SJCRH30 (cell line): ENCODE measurements at regions not wholly inside any gene's neighbourhood (a gene's known extent, or its start where the extent isn't known, plus 50 kb on each side); places are given as distances from the start of the nearest gene placed in this dataset.
A peak's percentile ranks its signal among the peaks of the same experiment; 100 is the strongest.

ENCODE experiments used
- DNase-seq, 2 experiments: peaks; one replicate each; pipeline ENCODE4 v3.0.0-alpha.2; 2015 to 2020
- H3K27ac ChIP-seq: fragments of 250-450 bp; sonication (Bioruptor Pico); 2 replicates; pipeline ENCODE4 v1.5.1; 2020; ENCODE audit warnings: mild to moderate bottlenecking, moderate library complexity
- H3K27me3 ChIP-seq: fragments of 250-450 bp; sonication (Bioruptor Pico); 2 replicates; pipeline ENCODE4 v1.5.1; 2020; ENCODE audit warnings: mild to moderate bottlenecking, moderate library complexity
- H3K36me3 ChIP-seq: fragments of 250-450 bp; sonication (Bioruptor Pico); 2 replicates; pipeline ENCODE4 v1.5.1; 2020; ENCODE audit warnings: mild to moderate bottlenecking, moderate library complexity
- H3K4me1 ChIP-seq: fragments of 250-450 bp; sonication (Bioruptor Pico); 2 replicates; pipeline ENCODE4 v1.5.1; 2020; ENCODE audit warnings: mild to moderate bottlenecking, moderate library complexity
- H3K4me3 ChIP-seq: fragments of 250-450 bp; sonication (Bioruptor Pico); 2 replicates; pipeline ENCODE4 v1.5.1; 2020; ENCODE audit warnings: mild to moderate bottlenecking, moderate library complexity
- H3K9me3 ChIP-seq: fragments of 250-450 bp; sonication (Bioruptor Pico); replicated peaks from 2 replicates; pipeline ENCODE4 v1.5.1; 2020; ENCODE audit warnings: mild to moderate bottlenecking, moderate library complexity

DNA sequence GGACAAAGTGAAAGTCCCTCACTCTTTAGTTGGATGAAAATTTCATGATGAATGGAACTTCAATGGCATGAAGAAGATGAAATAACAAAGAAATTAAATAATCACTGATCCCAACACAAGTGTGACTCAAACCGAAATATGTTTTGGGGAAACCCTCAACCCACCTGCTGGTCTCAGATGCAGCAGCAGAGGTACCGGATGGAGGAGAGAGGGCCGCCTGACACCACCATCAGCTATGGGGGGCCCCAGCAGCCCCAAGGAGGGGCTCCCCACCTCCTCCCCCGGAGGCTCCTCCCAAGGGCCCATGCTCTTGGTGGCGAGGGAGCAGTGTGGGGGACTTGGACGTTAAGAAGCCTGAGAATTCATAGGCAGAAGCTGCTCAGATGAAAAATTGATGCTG is 137.2 kb upstream of the ADARB2 start:
- H3K9me3 ChIP-seq, result no peaks in the 10 kb centered on the region
- no peak for DNase-seq
- H3K4me1 ChIP-seq, result no peaks in the 10 kb centered on the region
- H3K27ac ChIP-seq, result no peak overlapping the region
- no peaks in the 10 kb centered on the region for H3K27me3 ChIP-seq
- H3K4me3 ChIP-seq, result no peak overlapping the region
- no peaks in the 10 kb centered on the region for H3K36me3 ChIP-seq

DNA sequence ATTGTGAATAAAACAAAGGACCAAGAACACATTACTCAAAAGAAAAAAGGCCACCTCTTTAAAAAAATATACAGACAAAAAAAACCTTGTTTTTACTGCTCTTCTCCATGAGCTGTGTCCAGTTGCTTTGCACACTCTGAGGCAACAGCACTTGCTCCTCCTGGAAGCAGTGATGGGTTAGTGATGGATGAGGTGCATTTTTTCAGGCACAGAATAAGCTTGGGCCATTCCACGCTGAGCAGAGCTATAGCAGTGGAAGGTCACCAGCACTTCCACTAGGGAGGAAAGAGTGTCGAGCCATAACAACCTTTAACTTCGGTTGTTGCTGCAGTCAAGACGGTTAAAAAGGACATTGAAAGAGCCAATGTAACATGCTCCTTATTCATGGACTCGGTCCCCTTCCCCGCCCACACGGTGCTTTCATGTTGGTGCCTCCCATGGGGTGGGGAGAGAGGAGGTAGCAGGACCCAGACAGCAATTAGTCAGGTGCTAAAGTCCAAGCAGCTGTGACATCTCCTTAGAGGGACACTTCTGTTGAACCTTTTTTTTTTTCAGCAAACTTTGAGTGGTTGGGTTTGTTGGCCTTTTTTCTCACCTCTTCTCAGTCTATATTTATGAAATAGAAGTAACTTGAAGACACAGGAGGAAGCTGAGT is 136.5 kb upstream of the ADARB2 start:
- Histone ChIP-seq H3K9me3 (no peaks in the 10 kb centered on the region), H3K4me1 (no peaks in the 10 kb centered on the region), H3K36me3 (no peaks in the 10 kb centered on the region), H3K27ac (no peak overlapping the region), H3K27me3 (no peaks in the 10 kb centered on the region), H3K4me3 (no peak overlapping the region)
- DNase-seq, result no peak

DNA sequence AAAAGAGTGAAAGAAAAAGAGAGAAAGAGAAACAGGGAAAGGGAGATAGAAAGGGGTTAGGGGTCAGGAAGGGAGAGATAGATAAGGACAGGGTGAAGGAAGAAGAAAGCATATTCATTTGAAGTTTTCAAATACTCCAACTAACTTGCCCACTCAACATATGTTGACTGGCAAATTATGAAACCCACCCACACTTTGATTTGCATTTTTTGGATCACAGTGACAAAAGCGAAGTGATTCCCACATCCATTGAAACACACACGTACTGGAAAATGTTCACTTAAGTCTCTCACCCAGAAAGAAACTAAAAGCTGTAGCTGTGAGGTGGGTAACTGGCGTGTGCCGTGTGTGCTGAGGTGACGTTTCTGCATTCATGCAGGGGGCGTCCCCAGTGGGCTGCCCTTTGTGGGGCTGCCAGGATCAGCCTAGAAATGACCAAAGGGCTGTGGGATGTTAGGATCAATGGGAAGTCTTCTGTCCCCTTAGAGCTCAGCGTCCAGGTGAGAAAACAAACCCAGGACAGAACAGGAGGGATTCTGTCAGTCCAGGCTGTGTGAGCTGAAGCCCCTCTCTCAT is 134.9 kb upstream of the ADARB2 start:
- Histone ChIP-seq H3K4me1 (no peaks in the 10 kb centered on the region), H3K36me3 (no peaks in the 10 kb centered on the region), H3K27ac (no peak overlapping the region), H3K27me3 (no peaks in the 10 kb centered on the region), H3K9me3 (no peaks in the 10 kb centered on the region), H3K4me3 (no peak overlapping the region)
- no peak for DNase-seq

DNA sequence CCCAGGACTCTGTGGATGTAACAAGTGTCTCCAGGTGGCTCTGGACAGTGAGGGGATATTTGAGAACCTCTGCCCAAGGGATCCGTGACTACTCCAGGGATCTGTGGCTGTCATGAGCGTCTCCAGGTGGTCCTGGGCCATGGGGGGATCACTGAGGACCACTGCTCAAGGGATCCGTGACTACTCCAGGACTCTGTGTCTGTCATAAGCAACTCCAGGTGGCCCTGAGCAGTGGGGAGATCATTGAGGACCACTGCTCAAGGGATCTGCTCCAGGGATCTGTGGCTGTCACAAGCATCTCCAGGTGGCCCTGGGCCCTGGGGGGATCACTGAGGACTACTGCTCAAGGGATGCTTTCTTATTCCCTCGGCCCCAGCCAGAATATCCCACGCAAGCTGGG is 133.2 kb upstream of the ADARB2 start:
- no peak for DNase-seq
- Histone ChIP-seq H3K27ac (no peak overlapping the region), H3K9me3 (no peaks in the 10 kb centered on the region), H3K4me3 (no peak overlapping the region), H3K36me3 (no peaks in the 10 kb centered on the region), H3K4me1 (no peaks in the 10 kb centered on the region), H3K27me3 (no peaks in the 10 kb centered on the region)

- H3K27ac ChIP-seq, result no peak overlapping the region
- H3K27me3 ChIP-seq, result no peaks in the 10 kb centered on the region
- DNase-seq, result no peak
Observed at GRCh38 chr10:1869861-1870260, 132.5 kb upstream of the ADARB2 start.

GRCh38 chr10:1860351-1860750 is 123.0 kb upstream of the ADARB2 start:
- no peaks in the 10 kb centered on the region for H3K36me3 ChIP-seq
- no peak overlapping the region for H3K27ac ChIP-seq
- peak in 1 of 2 experiments; percentile 3 for DNase-seq
- no peaks in the 10 kb centered on the region for H3K27me3 ChIP-seq
- H3K4me1 ChIP-seq, result no peaks in the 10 kb centered on the region
- no peak overlapping the region for H3K4me3 ChIP-seq
- no peaks in the 10 kb centered on the region for H3K9me3 ChIP-seq

More at GRCh38 chr10:1869861-1870260, 132.5 kb upstream of the ADARB2 start:
- Histone ChIP-seq H3K9me3 (no peaks in the 10 kb centered on the region), H3K4me3 (no peak overlapping the region), H3K36me3 (no peaks in the 10 kb centered on the region), H3K4me1 (no peaks in the 10 kb centered on the region)

- no peaks in the 10 kb centered on the region for H3K4me1 ChIP-seq
- no peaks in the 10 kb centered on the region for H3K27me3 ChIP-seq
- no peak overlapping the region for H3K4me3 ChIP-seq
- H3K27ac ChIP-seq, result no peak overlapping the region
- no peaks in the 10 kb centered on the region for H3K9me3 ChIP-seq
- DNase-seq, result no peak
- no peaks in the 10 kb centered on the region for H3K36me3 ChIP-seq
Observed at GRCh38 chr10:1858547-1858946, 121.2 kb upstream of the ADARB2 start.

DNA sequence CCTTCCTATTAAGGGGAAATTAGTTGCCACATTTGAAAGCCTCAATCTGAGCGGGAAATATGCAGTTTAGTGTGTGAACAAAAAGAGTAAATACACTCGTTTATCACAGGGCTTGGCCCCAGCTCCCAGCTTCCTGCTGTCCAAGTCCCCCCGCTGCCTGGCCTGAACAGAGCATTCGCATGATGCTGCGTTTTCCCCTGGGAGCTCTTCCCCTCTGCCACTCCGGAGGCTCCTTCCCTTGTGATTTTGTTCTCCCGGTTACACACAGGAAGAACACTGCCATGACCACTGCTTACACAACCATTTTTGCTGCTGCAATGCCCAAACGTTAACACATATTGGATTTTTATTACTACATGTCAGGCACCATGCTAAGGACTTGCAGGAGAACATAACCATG is 120.7 kb upstream of the ADARB2 start:
- Histone ChIP-seq H3K27ac (no peak overlapping the region), H3K4me3 (no peak overlapping the region), H3K9me3 (no peaks in the 10 kb centered on the region), H3K36me3 (no peaks in the 10 kb centered on the region), H3K4me1 (no peaks in the 10 kb centered on the region), H3K27me3 (no peaks in the 10 kb centered on the region)
- no peak for DNase-seq

DNA sequence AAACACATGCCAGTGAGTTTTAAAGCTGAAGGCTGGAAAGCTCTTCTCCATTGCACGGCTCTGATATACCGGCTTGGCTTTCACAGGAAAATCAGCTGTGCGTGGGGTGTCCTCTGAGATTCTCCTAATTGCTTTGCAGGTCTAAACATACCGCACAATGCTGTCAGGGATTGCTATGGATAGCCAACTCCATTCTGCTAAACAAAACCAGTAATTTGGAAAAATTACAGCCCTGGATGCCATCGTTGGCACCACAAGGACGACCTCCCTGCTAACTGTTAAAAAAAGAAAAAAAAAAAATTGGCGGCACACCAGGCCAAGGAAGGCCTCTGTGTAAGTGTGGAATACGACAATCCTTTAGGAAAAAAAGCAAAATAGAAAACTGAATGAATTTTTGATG is 118.6 kb upstream of the ADARB2 start:
- Histone ChIP-seq H3K4me1 (no peaks in the 10 kb centered on the region), H3K4me3 (no peak overlapping the region), H3K36me3 (no peaks in the 10 kb centered on the region), H3K27me3 (no peaks in the 10 kb centered on the region), H3K9me3 (no peaks in the 10 kb centered on the region), H3K27ac (no peak overlapping the region)
- DNase-seq, result no peak

DNA sequence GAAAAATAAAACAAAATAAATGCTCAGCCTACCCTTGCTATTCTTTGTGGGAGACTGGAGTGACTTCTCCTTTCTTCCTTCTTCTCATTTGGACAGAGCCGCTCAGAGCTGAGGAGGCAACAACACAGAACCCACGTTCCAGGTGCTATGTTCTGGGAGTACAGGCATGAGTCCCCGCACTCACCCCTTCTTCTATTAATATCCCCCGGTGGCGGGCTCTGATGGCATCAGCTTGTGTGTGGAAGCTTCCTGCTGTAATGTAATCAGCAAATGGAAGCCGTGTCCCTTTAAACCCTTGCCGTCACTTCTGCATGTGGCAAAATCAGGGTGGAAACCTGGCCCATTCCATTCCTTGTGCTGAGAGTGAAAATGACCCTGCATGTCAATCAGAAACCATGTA is 116.9 kb upstream of the ADARB2 start:
- no peaks in the 10 kb centered on the region for H3K36me3 ChIP-seq
- H3K4me1 ChIP-seq, result no peaks in the 10 kb centered on the region
- no peaks in the 10 kb centered on the region for H3K27me3 ChIP-seq
- no peaks in the 10 kb centered on the region for H3K9me3 ChIP-seq
- no peak for DNase-seq
- no peak overlapping the region for H3K27ac ChIP-seq
- no peak overlapping the region for H3K4me3 ChIP-seq

DNA sequence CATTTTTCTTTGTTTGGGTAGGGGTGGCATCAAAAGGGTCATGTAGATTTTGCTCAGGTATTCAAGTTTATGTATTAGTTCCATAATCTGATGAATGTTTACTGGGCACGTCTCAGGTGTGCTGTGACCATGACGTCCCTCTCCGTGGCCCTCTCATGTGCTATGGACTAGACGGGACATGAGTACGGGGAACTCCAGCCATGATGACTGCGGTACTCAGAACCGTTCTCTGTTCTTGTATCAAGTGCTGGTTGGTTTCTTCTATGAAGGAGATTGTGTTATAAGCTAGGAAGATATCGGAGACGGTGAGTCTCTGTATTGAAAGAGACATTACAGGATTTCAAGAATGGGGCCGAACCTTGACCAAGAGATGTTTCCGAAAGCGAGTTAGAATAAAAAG is 116.5 kb upstream of the ADARB2 start:
- Histone ChIP-seq H3K36me3 (no peaks in the 10 kb centered on the region), H3K4me3 (no peak overlapping the region), H3K9me3 (no peaks in the 10 kb centered on the region), H3K4me1 (no peaks in the 10 kb centered on the region), H3K27me3 (no peaks in the 10 kb centered on the region), H3K27ac (no peak overlapping the region)
- no peak for DNase-seq

DNA sequence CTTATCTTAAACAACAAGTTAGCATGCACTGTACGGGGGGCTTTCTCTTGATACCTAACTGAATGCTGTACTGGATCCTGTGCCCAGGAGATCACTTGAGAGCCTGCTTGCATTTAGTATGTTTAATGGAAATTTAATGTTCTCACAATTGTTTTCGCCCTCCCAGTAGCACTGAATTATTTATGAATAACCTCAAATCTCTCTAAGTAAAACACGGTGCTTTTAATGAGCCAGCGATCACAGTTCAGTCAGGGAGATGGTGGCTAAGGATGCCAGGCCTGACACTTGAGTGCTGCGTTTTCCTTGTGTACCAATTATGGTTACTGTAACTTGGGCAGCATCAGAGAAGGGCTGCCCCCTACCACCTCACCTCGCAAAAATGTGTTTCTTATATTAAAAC is 115.5 kb upstream of the ADARB2 start:
- Histone ChIP-seq H3K9me3 (no peaks in the 10 kb centered on the region), H3K4me3 (no peak overlapping the region), H3K4me1 (no peaks in the 10 kb centered on the region), H3K27me3 (no peaks in the 10 kb centered on the region), H3K36me3 (no peaks in the 10 kb centered on the region), H3K27ac (no peak overlapping the region)
- DNase-seq, result no peak

GRCh38 chr10:1851762-1852161 is 114.4 kb upstream of the ADARB2 start:
- no peaks in the 10 kb centered on the region for H3K27me3 ChIP-seq
- H3K9me3 ChIP-seq, result no peaks in the 10 kb centered on the region
- H3K36me3 ChIP-seq, result no peaks in the 10 kb centered on the region

GRCh38 chr10:1850971-1851527 is 113.7 kb upstream of the ADARB2 start:
- H3K4me3 ChIP-seq, result no peak overlapping the region
- no peaks in the 10 kb centered on the region for H3K9me3 ChIP-seq
- H3K27me3 ChIP-seq, result no peaks in the 10 kb centered on the region
- no peaks in the 10 kb centered on the region for H3K36me3 ChIP-seq
- H3K4me1 ChIP-seq, result no peaks in the 10 kb centered on the region
- no peak overlapping the region for H3K27ac ChIP-seq
- no peak for DNase-seq

More at GRCh38 chr10:1851762-1852161, 114.4 kb upstream of the ADARB2 start:
- no peak overlapping the region for H3K4me3 ChIP-seq
- H3K27ac ChIP-seq, result no peak overlapping the region
- no peaks in the 10 kb centered on the region for H3K4me1 ChIP-seq
- DNase-seq, result no peak

DNA sequence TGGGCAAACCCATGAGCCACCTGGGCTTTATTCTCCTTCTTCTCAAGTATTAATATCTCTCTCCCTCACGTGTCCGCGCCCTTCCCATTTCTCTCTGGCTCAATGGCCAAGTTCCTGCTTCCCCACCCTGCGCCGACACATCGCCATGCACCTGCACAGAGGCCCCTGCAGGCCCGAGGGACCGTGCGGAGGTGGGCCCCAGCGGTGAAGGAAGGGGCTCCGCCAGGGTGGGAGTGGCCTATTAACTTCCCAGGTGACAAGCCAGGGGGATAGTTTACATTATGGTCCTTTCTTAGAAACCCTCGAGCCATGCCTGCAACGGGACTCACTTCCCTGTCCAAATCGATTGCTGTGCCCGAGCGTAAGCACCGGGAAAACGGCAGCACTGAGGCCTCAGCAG is 110.0 kb upstream of the ADARB2 start:
- Histone ChIP-seq H3K27ac (no peak overlapping the region), H3K36me3 (no peaks in the 10 kb centered on the region), H3K4me1 (no peaks in the 10 kb centered on the region), H3K27me3 (no peaks in the 10 kb centered on the region), H3K4me3 (no peak overlapping the region), H3K9me3 (no peaks in the 10 kb centered on the region)
- DNase-seq, result no peak

DNA sequence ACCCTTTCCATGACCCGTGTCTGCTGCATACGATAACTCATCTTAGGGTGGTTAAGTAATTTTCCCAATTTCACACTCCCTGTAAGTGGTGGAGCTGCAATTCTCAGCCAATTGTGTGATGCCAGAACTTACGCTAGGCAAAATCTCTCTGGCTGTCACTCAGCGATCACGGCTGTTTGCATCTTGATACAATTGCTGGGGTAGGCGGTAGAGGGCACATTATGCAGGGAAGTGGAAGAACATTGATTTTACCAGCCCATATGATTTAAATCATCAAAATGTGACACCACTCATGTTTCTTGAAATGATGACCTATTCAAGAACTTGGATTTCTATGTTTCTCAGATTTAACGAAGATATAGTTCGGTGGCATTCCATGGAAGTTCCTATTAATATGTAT is 108.7 kb upstream of the ADARB2 start:
- no peak for DNase-seq
- Histone ChIP-seq H3K9me3 (no peaks in the 10 kb centered on the region), H3K27ac (no peak overlapping the region), H3K27me3 (no peaks in the 10 kb centered on the region), H3K4me3 (no peak overlapping the region), H3K36me3 (no peaks in the 10 kb centered on the region), H3K4me1 (no peaks in the 10 kb centered on the region)
